Fibroblast of mammary gland (primary cell): ENCODE measurements at regions not wholly inside any gene's neighbourhood (a gene's known extent, or its start where the extent isn't known, plus 50 kb on each side); places are given as distances from the start of the nearest gene placed in this dataset.

Source experiments
- DNase-seq: peaks from one replicate; pipeline ENCODE4 v3.0.0-alpha.2; 2010; ENCODE audit warnings: low read depth
- H3K4me3 ChIP-seq: 2 replicates; pipeline ENCODE4 v1.5.1; 2011; ENCODE audit warnings: low read depth, mild to moderate bottlenecking, low read length, moderate library complexity; ENCODE audit not compliant: control insufficient read depth
- CTCF ChIP-seq: conservative IDR thresholded peaks from 2 replicates; pipeline ENCODE4 v1.5.1; 2011; ENCODE audit warnings: low read depth, low read length, inconsistent platforms; ENCODE audit not compliant: control insufficient read depth, insufficient read depth

DNA sequence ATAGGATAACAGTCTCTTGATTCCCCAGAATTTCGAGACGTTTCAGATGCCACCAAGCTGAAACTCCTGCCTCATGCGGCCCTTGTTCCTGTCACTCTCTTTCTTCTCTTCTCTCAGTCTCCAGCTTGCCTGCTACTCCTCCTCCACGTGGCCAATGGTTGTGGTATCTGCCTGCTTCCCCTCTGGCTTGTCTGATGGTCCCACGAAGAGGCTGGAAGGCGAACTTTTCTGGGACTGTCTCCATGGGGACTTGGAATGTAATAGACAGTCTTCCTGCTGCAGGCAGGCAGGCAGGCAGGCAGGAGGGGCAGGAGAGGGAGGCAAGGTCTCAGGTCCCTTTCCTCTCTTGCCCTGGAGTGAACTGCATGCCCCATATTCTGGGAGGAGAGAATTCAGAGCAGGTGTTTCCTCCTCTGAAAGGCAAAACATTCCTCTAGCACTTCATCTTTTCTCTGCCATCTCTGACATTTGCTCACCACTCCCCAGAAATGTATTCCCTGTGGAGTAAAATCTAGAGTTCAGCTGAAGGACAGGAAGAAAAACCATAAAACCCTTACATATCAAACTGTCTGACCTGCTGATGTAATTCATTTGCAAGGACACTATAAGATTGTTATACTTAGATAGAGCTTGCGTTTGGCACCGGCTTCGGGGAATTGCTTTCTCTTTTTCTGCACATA, 64.1 kb upstream of the GNG12 start:
- no peak for TF ChIP-seq CTCF
- H3K4me3 ChIP-seq, result no peak overlapping the region
- DNase-seq, result no peak

- no peak overlapping the region for H3K4me3 ChIP-seq
- DNase-seq, result no peak
- no peak for TF ChIP-seq CTCF
Measured at GRCh38 chr1:67896826-67897225, 63.6 kb upstream of the GNG12 start.

GRCh38 chr1:67894981-67895735, 61.9 kb upstream of the GNG12 start:
- no peak overlapping the region for H3K4me3 ChIP-seq

DNA sequence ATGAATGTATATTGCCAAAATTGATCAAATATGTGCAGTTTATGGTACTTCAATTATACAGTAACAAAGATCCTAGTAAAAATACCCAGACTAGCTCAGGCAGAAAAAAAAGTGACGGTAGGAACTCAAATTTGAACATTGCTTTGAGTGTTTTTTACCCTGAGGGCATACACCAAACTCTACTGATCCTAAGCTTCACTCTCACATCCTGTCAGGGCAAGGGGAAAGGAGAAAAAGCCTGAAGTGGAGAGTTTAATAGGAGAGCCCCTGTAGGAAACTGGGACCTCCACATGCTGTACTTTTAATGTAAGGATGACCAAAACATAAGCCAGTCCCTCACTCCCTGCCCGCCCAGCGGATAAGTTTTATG, 59.8 kb upstream of the GNG12 start:
- TF ChIP-seq CTCF, result no peak
- H3K4me3 ChIP-seq, result no peak overlapping the region
- DNase-seq, result no peak

More at GRCh38 chr1:67894981-67895735, 61.9 kb upstream of the GNG12 start:
- no peak for TF ChIP-seq CTCF
- no peak for DNase-seq

DNA sequence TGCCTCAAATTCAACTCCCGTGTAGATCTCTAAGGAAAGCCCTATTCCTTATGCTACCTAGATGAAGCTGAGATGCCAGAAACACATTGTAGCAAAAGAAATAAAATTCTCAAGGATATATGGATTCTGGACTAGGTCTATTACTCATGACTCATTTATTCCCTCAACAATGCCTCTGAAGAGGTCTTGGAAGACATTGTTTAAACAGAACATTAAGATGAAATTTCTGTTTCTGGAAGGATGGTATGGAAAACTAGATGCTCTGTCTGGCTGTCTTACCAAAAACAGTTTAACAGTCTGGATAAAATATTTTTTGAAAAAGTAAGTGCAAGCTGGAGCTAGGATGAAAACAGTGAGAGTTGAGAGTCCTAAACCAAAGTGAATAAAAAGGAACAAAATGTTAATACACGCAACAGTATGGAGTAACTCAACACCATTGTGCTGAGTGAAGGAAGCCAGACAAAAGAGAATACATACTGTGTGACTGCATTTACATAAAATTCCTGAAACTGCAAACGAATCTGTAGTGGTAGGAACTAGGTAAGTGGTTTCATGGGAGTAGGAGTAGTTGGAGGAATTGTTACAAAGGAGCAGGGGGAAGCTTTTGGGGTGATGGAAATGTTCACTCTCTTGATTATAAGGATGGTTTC, 59.3 kb upstream of the GNG12 start:
- no peak for DNase-seq
- no peak for TF ChIP-seq CTCF
- H3K4me3 ChIP-seq, result no peak overlapping the region

DNA sequence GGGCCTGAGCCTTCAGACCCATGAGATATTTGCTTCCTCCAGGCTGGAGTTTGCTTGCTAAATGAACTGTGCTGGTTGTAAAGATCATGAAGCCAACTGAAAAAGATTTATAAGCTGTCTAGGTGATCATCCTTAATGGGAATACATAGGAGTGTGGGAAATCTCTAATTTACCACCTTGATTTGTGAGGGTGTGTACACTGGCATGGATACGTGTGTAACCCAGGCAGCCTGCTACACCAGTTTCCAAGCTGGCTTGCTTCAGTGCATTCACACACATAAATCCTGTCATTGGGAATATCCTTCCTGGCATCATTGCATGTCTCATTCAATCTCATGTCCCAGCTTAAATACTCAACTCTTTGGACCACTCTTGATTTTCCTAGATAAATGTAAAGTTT, 57.6 kb upstream of the GNG12 start:
- DNase-seq, result no peak
- H3K4me3 ChIP-seq, result no peak overlapping the region
- TF ChIP-seq CTCF, result no peak
